ENCODE measurements at regions not wholly inside any gene's neighbourhood (a gene's known extent, or its start where the extent isn't known, plus 50 kb on each side); places are given as distances from the start of the nearest gene placed in this dataset.
A peak's percentile ranks its signal among the peaks of the same experiment; 100 is the strongest.

- no peak overlapping the region for H3K56ac ChIP-seq (replicated peaks; ENCODE audit: insufficient read length, low read depth, low read length)
Measured at GRCh38 chr9:7739595-7739994, 60.0 kb downstream of the DMAC1 start.

More at GRCh38 chr9:7739595-7739994, 60.0 kb downstream of the DMAC1 start:
- Histone ChIP-seq H3K79me1 (ENCODE audit: low read depth, low read length) (no peaks in the 10 kb centered on the region), H3K27me3 (replicated peaks in 1 of 4; ENCODE audit: control insufficient read depth in 3 of 4, extremely low read depth in 1 of 4, insufficient read depth in 3 of 4, low read length in 3 of 4) (no peaks in the 10 kb centered on the region), H4K91ac (replicated peaks; ENCODE audit: insufficient read length, low read length) (no peak overlapping the region), H4K20me1 (replicated peaks in 1 of 2; ENCODE audit: control insufficient read depth in 1 of 2, insufficient read depth in 2 of 2, low read length in 2 of 2) (no peaks in the 10 kb centered on the region), H2BK5ac (ENCODE audit: low read depth, low read length) (no peak overlapping the region), H4K8ac (ENCODE audit: extremely low read depth, insufficient read depth, low read length) (no peak overlapping the region), H3K18ac (ENCODE audit: extremely low read depth, low read length) (no peak overlapping the region), H2BK120ac (replicated peaks; ENCODE audit: low read depth, low read length) (no peak overlapping the region), H3K79me2 (ENCODE audit: control insufficient read depth in 1 of 2, insufficient read depth in 2 of 2, low read length in 2 of 2) (no peaks in the 10 kb centered on the region), H2AK5ac (ENCODE audit: low read depth, low read length) (no peak overlapping the region), H3K23ac (ENCODE audit: insufficient read length) (no peak overlapping the region), H2BK12ac (ENCODE audit: low read depth, low read length) (no peak overlapping the region), H3K27ac (ENCODE audit: low read depth, low read length) (no peak overlapping the region), H3K4ac (replicated peaks; ENCODE audit: insufficient read length, low read depth, low read length) (no peak overlapping the region), H3K4me2 (ENCODE audit: insufficient read depth in 1 of 2, low read depth in 2 of 2, low read length in 2 of 2) (no peak overlapping the region), H3K4me3 (ENCODE audit: extremely low read depth in 1 of 4, insufficient read depth in 2 of 4, low read depth in 3 of 4, low read length in 4 of 4) (no peak overlapping the region), H3K23me2 (ENCODE audit: low read depth, low read length) (no peaks in the 10 kb centered on the region), H3K14ac (ENCODE audit: insufficient read length) (no peak overlapping the region), H2AFZ (ENCODE audit: low read length) (no peak overlapping the region), H2BK20ac (ENCODE audit: low read length) (no peak overlapping the region), H4K5ac (ENCODE audit: insufficient read length, low read depth, low read length) (no peak overlapping the region), H3K9ac (replicated peaks in 1 of 4; ENCODE audit: extremely low read depth in 1 of 4, low read depth in 3 of 4, low read length in 3 of 4) (no peak overlapping the region), H3K36me3 (ENCODE audit: control insufficient read depth in 2 of 4, insufficient read depth in 4 of 4, low read length in 3 of 4) (no peaks in the 10 kb centered on the region), H3K4me1 (replicated peaks in 1 of 4; ENCODE audit: control insufficient read depth in 3 of 4, insufficient read depth in 4 of 4, low read length in 3 of 4) (peaks cover 0 to 3% (median 0%) of the 10 kb centered on the region in 4 experiments; a peak in 1 of 7 replicates), H3K9me3 (ENCODE audit: insufficient read depth in 2 of 2, low read depth in 1 of 2, low read length in 1 of 2) (no peaks in the 10 kb centered on the region), H2BK15ac (ENCODE audit: low read length) (no peak overlapping the region)
- WGBS, 2 experiments (ENCODE audit: extremely low coverage in 1 of 2, insufficient coverage in 1 of 2, insufficient read length in 1 of 2, insufficient replicate concordance in 2 of 2, low coverage in 1 of 2, low lambda C conversion rate in 2 of 2, missing lambda C conversion rate in 1 of 2): 91% methylated on average over 2 of the region's 2 CpGs; no CpG with 5 or more reads in 1 of the 2 experiments
- ChIA-PET CTCF (ENCODE audit: partially characterized antibody) (no interaction called here), POLR2A (ENCODE audit: partially characterized antibody) (no interaction called here)
- FAIRE-seq (no peak), DNase-seq (ENCODE audit: low read depth in 1 of 2, low spot score in 2 of 2) (no peak)
- TF ChIP-seq CBX8 (IDR thresholded peaks at IDR 0.05; ENCODE audit: borderline replicate concordance, low read depth, low read length) (no peak), TBP (IDR thresholded peaks at IDR 0.05; ENCODE audit: low read depth, low read length) (peak; percentile 71), GTF2F1 (IDR thresholded peaks at IDR 0.05; ENCODE audit: borderline replicate concordance, low read depth, low read length) (0 out of 2 replicates have a peak, but pooled peaks have one; percentile 54), TAF7 (optimal IDR thresholded peaks at IDR 0.05; ENCODE audit: borderline replicate concordance, low read depth, low read length) (peak; percentile 98), POLR2A (IDR thresholded peaks at IDR 0.05; ENCODE audit: control extremely low read depth in 1 of 2, low read depth in 2 of 2, low read length in 2 of 2) (peak; percentile 64 to 92), POLR2AphosphoS5 (IDR thresholded peaks at IDR 0.05; ENCODE audit: low read depth, low read length) (peak; percentile 93), GABPA (IDR thresholded peaks at IDR 0.05; ENCODE audit: borderline replicate concordance, insufficient read depth, low read length) (no peak)

Data from H1 (cell line).